DMS114 treated with DMSO at 0.1 percent for 48 hours (cell line): ENCODE measurements at regions not wholly inside any gene's neighbourhood (a gene's known extent, or its start where the extent isn't known, plus 50 kb on each side); places are given as distances from the start of the nearest gene placed in this dataset.
"Not testable (repeated sequence)": the region's sequence is repeated elsewhere in the genome, so short reads cannot be mapped to it uniquely, and the experiment has no call there.

Experiments
- DNase-seq: peaks from one replicate; lab custom pipeline; 2025; ENCODE audit not compliant: unreplicated experiment; lab: John Stamatoyannopoulos, UW

- DNase-seq = no peak
Observed at GRCh38 chr19:28544451-28545261, 668.3 kb downstream of the UQCRFS1 start.

GRCh38 chr19:28543244-28543776, 669.6 kb downstream of the UQCRFS1 start:
- no peak for DNase-seq

- DNase-seq = no peak
Observed at GRCh38 chr19:28542394-28543243, 670.3 kb downstream of the UQCRFS1 start.

GRCh38 chr19:28541602-28542393, 671.2 kb downstream of the UQCRFS1 start:
- no peak for DNase-seq

- DNase-seq = no peak
Observed at GRCh38 chr19:28541029-28541428, 671.9 kb downstream of the UQCRFS1 start.

GRCh38 chr19:28540385-28540784, 672.6 kb downstream of the UQCRFS1 start:
- not testable (repeated sequence) for DNase-seq

- no peak for DNase-seq
Observed at GRCh38 chr19:28539759-28540158, 673.2 kb downstream of the UQCRFS1 start.

- not testable (repeated sequence) for DNase-seq
Observed at GRCh38 chr19:28538579-28538978, 674.4 kb downstream of the UQCRFS1 start.

- DNase-seq = no peak
Observed at GRCh38 chr19:28537896-28538295, 675.1 kb downstream of the UQCRFS1 start.

- DNase-seq = no peak
Observed at GRCh38 chr19:28537079-28537478, 675.9 kb downstream of the UQCRFS1 start.

GRCh38 chr19:28535352-28535775, 677.6 kb downstream of the UQCRFS1 start:
- no peak for DNase-seq

- DNase-seq = no peak
Observed at GRCh38 chr19:28534766-28535351, 678.1 kb downstream of the UQCRFS1 start.

- no peak for DNase-seq
Observed at GRCh38 chr19:28532765-28533341, 680.1 kb downstream of the UQCRFS1 start.

GRCh38 chr19:28531979-28532378, 681.0 kb downstream of the UQCRFS1 start:
- no peak for DNase-seq

- no peak for DNase-seq
Observed at GRCh38 chr19:28530406-28531035, 682.4 kb downstream of the UQCRFS1 start.

GRCh38 chr19:28526038-28526437, 686.9 kb downstream of the UQCRFS1 start:
- no peak for DNase-seq

- DNase-seq = no peak
Observed at GRCh38 chr19:28523619-28524018, 689.3 kb downstream of the UQCRFS1 start.

- DNase-seq = no peak
Observed at GRCh38 chr19:28522545-28522922, 690.4 kb downstream of the UQCRFS1 start.

- no peak for DNase-seq
Observed at GRCh38 chr19:28521614-28522544, 691.1 kb downstream of the UQCRFS1 start.
